ENCODE measurements at regions not wholly inside any gene's neighbourhood (a gene's known extent, or its start where the extent isn't known, plus 50 kb on each side); places are given as distances from the start of the nearest gene placed in this dataset.

DNA sequence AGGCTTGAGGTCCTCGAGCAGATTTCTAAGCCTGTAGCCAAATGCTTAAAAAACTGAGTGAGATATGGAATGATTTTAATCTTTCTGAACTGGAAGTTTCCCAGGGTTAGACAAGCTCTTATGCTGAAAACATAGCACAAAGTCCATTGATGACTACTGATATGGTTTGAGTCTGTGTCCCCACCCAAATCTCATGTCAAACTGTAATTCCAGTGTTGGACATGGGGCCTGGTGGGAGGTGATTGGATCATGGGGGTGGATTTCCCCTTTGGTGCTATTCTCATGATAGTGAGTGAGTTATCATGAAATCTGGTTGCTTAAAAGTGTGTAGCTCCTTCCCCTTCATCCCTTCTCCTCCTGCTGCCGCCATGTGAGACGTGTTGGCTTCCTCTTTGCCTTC, 454.9 kb downstream of the SPRY1 start:
- no peak for DNase-seq

DNA sequence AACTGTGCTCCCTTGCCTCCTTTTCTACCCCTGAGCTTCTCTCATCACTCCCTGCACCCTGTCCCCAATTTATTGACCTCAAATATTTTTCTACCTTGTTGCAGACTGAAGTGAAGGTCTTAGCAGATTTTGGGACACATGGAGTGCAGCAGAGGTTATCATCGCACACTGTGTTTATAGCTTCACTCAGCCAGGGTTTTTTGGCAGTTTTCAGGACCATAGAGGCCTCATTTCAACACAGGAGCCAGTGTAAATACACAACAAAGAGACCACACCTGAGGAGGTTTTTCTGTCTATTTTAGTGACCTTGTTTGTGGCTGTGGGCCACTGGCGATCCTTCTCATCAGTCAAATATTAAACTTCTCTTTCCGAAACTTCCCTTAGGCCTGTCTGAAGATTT, 457.1 kb downstream of the SPRY1 start:
- DNase-seq: no peak

DNA sequence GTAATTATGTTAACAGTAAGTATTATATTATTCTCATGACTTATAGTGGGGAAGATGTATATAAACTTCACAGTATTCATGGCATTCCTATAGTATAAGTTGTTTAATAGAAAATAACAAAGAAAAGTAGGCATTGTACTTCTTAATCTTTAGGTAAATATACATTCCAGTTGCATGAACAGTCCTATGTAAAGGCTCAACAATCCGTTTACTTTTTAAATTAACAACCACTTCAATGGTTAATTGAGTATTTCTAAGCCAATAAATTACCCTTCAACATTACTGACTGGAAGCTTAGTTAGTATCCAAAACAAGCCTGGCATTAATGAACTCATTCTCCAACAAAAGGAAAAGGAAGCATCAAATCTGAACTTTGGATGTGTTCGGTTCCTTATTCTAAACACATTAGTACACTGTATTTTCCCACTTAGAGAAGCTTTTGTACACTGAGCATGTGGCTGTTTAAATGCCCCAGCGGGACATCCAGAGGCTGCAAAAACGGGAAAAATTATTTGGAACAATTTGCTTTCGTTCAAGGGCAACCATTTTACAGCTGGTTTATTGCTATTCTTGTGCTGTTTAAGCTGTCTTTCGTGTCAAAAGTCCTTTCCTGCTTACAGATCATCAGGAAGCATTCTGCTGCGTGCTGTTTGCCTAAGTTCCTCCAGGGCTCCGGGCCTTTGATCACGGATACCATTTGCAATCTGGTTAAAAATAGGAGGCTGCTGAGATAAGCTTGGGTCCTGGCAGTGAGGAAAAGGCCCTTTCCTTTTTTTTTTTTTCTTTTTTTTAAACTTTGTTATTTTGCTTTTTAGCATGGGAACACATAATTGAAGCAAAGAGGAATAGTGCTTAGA, 460.3 kb downstream of the SPRY1 start:
- DNase-seq: no peak

DNA sequence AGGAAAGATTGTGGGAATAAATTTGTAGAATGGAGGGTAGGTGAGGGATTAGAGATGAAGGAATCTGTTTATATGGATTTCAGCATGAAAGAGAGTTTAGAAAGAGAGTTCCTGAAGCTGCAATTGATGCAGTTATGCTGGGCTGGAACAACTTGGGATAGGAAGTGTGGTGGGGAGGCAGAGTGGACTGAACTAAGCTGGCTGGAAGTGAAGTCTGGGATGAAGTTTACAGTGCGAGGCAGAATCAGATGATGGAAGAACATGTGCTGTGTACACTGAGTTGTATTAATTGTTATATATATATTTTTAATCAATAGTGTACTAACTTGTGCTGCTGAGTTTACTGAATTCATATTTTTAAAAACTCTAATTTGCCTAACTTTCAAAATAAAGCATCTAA, 461.9 kb downstream of the SPRY1 start:
- DNase-seq: no peak

DNA sequence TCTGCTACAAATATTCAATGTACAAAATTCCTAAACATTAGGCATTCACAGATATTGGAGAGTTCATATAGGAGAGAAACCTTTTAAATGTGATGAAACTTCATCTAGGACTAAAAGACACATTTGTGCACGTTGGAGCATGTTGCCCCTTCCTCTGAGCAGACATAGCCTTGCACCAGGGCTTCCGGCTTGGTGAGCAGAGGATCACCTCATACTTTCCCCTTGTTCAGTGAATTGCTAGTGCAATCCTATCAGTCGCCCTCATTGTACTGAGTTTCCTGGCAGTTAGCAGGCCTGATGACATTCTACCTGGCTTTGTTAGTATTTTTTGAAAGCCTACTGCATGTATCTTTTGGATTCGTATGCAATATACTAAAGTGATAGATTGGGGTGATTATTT, 466.2 kb downstream of the SPRY1 start:
- no peak for DNase-seq

DNA sequence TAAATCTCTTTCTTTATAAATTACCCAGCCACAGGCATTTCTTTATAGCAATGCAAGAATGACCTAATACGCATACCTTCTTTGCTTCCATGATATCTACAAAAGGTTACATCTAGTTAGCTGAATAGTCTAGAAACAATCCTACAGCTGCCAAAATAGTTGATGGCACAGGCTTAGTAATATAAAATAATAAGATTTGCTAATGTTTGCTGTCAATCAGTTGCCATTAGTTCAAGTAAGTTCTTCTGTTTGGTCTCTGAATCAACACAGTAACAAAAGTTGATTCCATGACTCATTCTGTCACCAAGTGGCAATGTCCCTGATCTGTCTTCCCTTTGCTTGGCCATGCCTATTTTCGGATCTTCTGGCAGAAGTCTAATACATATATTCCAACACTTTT, 470.2 kb downstream of the SPRY1 start:
- no peak for DNase-seq

DNA sequence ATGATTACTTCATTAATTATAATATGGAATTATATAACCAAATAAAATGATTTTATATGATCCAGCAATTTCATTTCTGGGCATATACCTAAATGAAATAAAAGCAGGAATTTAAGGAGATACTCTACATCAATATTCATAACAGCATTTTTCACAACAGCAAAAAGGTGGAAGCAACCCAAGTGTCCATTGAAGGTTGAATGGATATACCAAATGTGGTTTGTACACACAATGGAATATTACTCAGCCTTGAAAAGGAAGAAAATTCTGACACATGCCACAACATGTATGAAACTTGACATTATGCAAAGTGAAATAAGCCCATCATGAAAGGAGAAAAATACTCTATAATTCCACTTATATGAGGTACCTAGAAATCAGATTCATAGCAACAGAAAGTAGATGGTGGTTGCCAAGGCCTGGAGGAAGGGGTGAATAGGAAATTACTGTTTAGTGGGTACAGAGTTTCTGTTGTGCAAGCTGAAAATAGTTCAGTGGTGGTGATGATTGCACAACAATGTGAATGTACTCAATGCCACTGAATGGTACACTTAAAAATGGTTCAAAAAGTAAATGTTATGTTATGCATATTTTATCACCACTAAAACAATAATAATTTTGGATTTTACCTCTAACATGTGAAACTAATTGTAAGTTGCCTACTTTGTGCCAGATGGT, 471.5 kb downstream of the SPRY1 start:
- no peak for DNase-seq

DNA sequence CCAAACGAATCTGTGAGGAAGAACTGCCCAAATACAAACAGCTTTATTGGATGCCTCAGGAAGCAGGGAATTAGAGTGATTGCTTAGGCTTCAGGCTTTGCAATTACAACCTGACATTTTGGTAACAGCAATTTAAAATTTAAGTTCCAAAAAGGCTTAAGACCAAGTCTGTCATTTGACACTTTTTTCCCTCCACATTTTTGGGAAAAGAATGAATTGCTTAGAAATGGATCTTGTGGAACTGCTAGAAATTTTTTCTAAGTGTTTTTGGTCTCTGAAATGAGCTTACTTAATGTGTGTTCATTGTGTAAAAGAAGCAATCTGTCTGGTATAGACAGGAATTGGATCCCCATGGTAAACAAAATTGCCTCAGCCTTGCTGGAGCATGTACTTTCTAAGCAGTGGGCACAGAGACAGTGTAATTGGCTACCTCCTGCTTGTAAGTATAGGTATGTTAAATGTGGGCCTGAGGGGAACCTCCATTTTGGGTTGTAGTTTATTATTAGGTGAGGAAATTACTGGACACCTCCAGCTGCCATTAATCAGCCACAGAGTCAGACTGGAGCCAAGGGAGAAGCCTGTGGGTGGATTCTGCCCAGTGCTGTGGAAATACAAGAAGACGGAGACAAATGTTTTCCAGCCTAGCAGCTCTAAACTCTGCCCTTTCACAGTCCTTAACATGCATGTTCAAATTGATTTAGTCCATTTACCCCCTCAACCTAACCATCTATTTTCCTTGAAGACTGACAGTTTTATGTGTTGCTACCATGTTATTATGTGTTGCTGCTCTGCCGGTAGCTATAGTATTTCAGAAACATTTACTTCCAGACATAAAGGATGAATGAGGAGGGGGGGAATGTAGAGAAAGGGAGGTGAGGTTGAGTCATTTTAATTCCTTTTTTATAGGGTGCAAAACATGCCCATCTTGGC, 473.0 kb downstream of the SPRY1 start:
- no peak for DNase-seq

DNA sequence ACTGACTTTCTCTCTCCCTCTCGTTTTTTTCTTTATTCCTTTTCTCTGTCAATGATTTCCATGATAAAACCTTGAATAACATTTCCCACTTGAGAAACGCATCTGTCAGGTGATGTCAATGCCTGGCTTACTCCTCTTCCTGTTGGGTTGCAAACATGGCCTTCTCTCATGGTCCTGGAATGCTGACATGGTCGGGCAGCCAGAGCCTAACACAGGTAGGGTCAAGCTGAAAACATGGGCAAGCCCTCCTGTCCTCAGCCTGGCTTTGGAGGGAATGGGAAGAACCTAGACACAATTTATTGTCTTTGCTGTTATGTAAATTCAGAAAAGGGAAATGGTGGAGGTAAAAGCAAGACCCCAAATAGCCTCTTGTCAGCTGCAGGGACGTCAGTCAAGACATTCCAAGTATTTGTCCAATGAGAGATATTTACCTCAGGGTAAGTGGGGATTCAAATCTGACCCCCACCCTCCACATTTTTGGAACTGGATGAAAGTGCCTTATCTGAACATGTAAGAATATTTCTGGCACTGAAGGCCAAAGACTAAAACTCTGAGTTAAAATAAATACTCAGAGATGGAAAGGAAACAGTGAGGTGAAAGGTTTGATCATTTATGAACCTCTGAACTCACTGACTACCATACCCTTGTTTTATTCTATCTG, 473.8 kb downstream of the SPRY1 start:
- DNase-seq: no peak

DNA sequence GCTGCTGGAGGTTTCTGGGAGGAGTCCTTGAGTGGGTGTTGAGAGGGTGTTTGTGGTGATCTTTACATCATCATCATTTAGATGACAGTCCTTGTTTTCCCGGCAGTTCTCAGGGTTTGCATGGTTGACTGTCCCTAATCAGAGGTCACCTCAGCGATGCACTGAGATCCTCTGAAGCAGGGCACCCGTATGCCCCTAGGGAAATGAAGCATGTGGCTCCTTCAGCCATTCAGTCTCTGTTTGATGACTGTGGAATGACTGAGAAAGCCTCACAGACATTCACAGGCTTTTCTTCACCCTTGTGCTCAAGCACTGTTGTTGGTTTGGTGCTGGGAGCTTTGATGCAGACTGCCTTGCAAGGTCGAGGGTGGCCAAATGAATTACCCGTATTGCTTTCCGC, 474.7 kb downstream of the SPRY1 start:
- no peak for DNase-seq

DNA sequence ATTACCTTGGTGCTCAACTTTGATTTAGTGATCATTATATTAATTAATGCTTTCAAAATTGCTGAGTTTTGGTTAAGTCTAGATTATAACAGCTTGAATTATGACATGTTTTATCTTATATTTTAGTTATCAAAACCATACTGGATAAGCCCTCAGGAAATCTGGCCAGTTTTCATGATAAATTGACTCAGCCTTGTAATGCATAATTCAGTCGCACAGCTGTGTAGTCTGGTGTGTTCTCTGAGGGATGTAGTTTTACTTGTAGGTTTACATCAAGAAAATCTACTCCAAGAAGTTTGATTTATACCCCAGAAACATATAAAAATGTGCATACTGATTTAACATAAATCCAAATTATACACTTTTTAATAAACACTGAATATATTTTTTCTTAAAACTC, 477.5 kb downstream of the SPRY1 start:
- DNase-seq: no peak

DNA sequence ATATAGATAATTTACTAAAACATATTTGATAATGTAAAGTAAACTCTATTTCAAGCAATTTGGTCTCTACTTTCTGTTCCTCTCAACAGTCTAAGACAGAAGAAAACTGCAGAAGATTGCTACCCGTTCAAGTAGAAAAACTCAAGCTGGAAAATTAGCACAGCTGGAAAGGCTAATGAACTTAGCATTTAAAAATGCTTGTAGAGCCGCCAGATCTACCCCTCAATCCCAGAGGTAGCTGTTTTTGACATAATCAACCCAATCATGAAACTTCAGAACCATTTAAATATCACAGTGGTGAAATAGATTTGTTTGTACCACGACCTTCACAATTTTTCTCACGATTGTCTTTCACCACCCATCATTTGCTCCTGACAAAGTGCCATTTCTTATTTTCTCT, 479.5 kb downstream of the SPRY1 start:
- DNase-seq: no peak

DNA sequence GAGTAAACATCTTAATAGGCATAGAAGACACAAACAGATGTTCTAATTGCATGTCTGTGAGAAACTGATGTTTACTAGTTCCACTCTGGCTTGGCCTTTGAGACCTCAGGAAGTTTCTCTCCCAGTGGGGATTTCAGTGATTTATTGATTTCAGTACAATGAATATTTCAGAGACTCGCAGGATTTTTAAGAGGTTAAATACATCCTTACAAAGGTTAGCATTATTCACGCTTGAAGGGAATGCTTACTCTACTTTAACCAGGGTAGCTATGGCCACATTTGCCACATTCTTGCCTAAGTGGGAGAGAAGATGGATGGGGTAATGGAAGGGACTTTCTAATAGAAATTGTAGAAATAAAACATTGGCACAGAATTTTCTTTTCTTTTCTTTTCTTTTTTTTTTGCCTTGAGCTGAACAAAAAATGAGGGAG, 480.1 kb downstream of the SPRY1 start:
- DNase-seq: no peak

DNA sequence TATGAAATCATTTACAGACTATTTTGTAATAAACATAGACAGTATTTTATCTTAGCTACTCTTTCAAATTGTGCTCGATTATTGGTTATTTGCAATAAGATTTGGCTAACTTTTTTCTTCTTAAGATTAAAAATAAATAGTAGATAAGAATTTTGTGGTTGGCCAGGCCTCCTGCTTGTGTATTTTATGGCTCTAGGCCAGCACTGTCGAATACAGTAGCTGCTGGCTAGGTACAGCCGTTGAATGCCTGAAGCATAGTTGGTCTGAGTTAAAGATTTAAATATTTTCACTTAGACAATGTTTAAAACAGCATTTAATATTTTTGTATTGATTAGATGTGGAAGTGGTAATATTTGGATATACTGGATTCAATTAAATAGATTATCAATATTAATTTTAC, 481.0 kb downstream of the SPRY1 start:
- no peak for DNase-seq

DNA sequence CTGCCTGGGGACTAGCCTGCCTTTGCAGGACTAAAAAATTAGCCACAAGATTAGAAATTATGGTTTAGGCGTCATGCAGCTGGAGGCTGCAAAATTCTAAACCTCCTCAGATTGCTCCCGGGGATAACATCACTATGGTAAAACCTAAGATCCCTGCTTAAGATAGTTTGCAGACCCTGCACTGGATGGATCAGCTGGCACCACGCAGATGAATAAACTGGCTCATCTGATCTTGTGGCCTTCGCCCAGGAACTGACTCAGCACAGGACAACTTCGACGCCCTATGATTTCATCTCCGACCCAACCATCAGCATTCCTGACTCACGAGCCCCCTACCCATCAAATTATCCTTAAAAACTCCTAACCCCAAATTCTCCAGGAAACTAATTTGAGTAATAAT, 482.4 kb downstream of the SPRY1 start:
- no peak for DNase-seq

DNA sequence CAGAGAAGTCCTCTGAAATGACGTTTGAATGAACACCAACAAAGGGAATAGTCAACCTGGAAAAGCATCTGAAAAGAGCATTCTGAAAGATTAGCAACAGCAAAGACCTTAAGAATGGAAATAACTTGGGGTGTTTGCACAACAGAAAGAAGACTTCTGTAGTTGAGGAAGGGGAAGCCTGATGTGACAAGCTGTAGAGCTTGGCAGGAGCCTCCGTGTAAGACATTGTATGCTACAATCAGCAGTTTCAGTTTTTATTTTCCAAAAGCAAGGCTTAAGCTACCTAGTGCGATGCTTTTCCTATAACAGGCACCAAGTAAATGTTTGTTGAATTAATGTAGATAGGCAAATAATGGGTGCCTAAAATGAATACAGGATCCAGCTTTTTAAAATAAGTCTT, 484.0 kb downstream of the SPRY1 start:
- DNase-seq: no peak

DNA sequence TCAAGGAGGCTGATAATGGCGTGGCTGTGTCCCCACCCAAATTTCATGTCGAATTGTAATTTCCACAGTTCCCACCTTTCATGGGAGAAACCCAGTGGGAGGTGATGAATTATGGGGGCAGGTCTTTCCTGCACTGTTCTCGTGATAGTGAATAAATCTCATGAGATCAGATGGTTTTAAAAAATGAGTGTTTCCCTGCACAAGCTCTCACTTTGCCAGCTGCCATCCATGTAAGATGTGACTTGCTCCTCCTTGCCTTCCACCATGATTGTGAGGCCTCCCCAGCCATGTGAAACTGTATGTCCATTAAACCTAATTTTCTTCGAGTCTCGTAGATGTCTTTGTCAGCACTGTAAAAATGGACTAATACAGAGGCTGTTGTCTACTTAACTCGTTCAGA, 488.3 kb downstream of the SPRY1 start:
- DNase-seq: no peak

DNA sequence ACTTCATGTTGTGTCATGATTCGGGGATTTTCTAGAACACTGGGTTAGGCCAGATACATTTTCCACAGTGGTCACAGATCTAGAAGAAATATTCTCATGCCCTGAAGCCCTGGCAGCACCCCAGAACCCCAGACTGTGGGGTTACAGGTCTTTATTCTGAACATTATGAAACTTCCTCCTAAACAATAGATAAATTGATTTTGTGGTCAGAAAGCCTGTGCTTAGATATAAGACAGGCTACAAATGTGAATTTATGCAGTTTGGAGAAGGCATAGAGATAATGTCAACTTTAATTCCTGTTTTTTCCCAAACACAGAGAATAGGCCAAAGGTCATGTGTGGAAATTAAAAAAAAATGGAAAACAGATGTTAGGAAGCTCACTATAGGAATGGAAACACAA, 492.9 kb downstream of the SPRY1 start:
- DNase-seq: no peak

DNA sequence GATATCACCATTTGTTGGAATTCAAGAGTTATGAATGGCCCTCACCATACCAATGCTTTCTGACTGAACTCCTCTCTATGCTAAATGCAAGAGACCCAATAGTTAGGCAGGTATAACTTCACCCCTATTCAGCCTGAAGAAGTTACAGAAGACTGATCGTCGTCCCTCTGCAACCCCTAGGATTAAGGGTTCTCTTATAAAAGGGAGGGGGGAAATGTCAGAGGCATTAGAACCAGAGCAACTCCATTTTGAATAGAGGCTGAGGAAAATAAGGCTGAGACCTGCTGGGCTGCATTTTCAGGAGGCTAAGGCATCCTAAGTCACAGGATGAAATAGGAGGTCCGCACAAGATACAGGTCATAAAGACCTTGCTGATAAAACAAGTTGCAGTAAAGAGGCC, 494.3 kb downstream of the SPRY1 start:
- DNase-seq: no peak

DNA sequence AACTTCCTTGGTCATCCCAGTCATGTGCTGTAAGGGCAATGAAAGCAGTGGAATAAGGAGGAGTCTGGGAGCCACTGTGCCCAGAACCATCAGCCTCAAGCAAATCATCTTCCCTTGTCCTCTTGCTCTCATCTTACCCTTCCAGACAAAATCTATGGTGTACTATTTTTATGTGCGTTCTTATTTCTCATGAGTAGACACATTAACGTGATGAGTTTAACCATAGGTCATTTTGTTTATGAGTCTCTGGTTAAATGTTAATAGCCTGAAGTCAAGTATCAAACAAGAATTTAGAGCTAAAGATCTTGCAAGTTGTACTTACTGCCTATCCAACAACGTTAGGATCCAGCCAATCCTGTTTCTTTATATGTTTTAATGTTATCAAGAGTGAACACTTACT, 495.3 kb downstream of the SPRY1 start:
- DNase-seq: no peak

DNA sequence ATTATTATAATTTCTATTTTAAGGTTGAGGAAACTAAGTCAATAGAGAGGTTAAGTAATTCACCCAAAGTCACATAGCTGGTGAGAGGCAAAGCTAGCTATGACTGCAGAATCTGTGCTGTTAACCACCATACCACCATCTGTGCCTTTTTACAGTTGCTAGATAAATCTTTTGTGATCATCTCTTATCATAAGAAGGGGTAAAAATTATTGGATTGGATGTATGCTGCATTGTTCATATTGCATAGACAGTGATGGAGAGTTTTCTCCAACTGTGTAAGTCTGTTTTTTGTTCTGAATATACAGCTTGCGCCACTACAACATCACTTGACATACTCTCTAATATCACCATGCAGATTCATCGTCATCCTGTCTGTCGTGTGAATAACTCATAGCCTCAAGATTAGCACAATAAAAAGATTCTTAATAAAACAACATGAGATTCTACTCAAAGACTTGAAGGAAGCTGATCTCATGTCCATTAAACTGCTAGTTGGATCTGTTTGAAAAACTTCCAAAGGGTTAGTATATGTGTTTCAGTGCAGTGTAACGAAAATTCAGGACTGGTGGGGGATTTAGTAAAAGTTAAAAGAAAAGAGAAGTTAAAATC, 495.9 kb downstream of the SPRY1 start:
- no peak for DNase-seq

All from stimulated activated CD4-positive, alpha-beta T cell treated with anti-CD3 and anti-CD28 coated beads, Interleukin-4, amount 100 ng/mL, for 1 hour (primary cell).